Body of pancreas (tissue), 4 donors: ENCODE measurements at regions not wholly inside any gene's neighbourhood (a gene's known extent, or its start where the extent isn't known, plus 50 kb on each side); places are given as distances from the start of the nearest gene placed in this dataset.

ENCODE experiments used
- CTCF ChIP-seq, 7 experiments: fragments of 450-650 bp in 4 of 7; fragments of 200-600 bp in 3 of 7; sonication (generic) in 3 of 7; IDR thresholded peaks; one replicate each; pipeline ENCODE4 v1.5.1; 2016 to 2019; ENCODE audit warnings: antibody characterized with exemption in 7 of 7
- POLR2A ChIP-seq, 3 donors: fragments of 450-650 bp; IDR thresholded peaks; one replicate each; pipeline ENCODE4 v1.6.1; 2016; ENCODE audit warnings: antibody characterized with exemption in 3 of 3, mild to moderate bottlenecking in 2 of 3

- TF ChIP-seq POLR2A (IDR thresholded peaks at IDR 0.05), result no peak
- no peak for TF ChIP-seq CTCF (IDR thresholded peaks at IDR 0.05)
These were observed 483.2 kb downstream of the METTL4 start for GRCh38 chr18:2087877-2088673.
